ENCODE measurements at regions not wholly inside any gene's neighbourhood (a gene's known extent, or its start where the extent isn't known, plus 50 kb on each side); places are given as distances from the start of the nearest gene placed in this dataset.

- no peak overlapping the region for H3K27ac Mint-ChIP-seq
- intact Hi-C loops (cut with micrococcal nuclease) = no loop called here
- H3K36me3 Mint-ChIP-seq = no peaks in the 10 kb centered on the region
- no peak for TF ChIP-seq CTCF (IDR thresholded peaks at IDR 0.05)
- H3K9me3 Mint-ChIP-seq = no peaks in the 10 kb centered on the region
- ATAC-seq (no peak), DNase-seq (peak in 1 of 2 donors; percentile 51)
- no peak overlapping the region for H3K27ac ChIP-seq (ENCODE audit: low read length)
- H3K27me3 Mint-ChIP-seq (ENCODE audit: low read depth in 2 of 2) = peaks cover 8 to 13% of the 10 kb centered on the region in 2 donors
- no peaks in the 10 kb centered on the region for H3K9me3 ChIP-seq (ENCODE audit: control insufficient read depth, insufficient read depth, low read length)
- H3K36me3 ChIP-seq (ENCODE audit: control insufficient read depth, insufficient read depth, low read length) = no peaks in the 10 kb centered on the region
- WGBS (ENCODE audit: insufficient coverage) = 70% methylated on average over 1 of the region's 1 CpG
- no peaks in the 10 kb centered on the region for H3K4me1 ChIP-seq (ENCODE audit: control insufficient read depth, insufficient read depth, low read length)
- H3K4me3 Mint-ChIP-seq = no peak overlapping the region
- no peaks in the 10 kb centered on the region for H3K27me3 ChIP-seq (ENCODE audit: control insufficient read depth, insufficient read depth, low read length)
- H3K4me3 ChIP-seq (ENCODE audit: low read length) = no peak overlapping the region
- H3K4me1 Mint-ChIP-seq = peaks cover 0 to 5% of the 10 kb centered on the region in 2 donors
Observed at GRCh38 chr2:204023088-204023487, 86.5 kb downstream of the ICOS start.

- H3K9me3 ChIP-seq (ENCODE audit: control insufficient read depth, insufficient read depth, low read length) = no peaks in the 10 kb centered on the region
- no CpG with 5 or more reads among the region's 1 CpG for WGBS (ENCODE audit: insufficient coverage)
- no peaks in the 10 kb centered on the region for H3K27me3 ChIP-seq (ENCODE audit: control insufficient read depth, insufficient read depth, low read length)
- Mint-ChIP-seq H3K27me3 (ENCODE audit: low read depth in 2 of 2) (peaks cover 4 to 7% of the 10 kb centered on the region in 2 donors), H3K4me1 (peaks cover 0 to 5% of the 10 kb centered on the region in 2 donors), H3K9me3 (no peaks in the 10 kb centered on the region), H3K36me3 (no peaks in the 10 kb centered on the region), H3K27ac (no peak overlapping the region), H3K4me3 (no peak overlapping the region)
- H3K27ac ChIP-seq (ENCODE audit: low read length) = no peak overlapping the region
- intact Hi-C loops (cut with micrococcal nuclease) = no loop called here
- no peak for TF ChIP-seq CTCF (IDR thresholded peaks at IDR 0.05)
- H3K36me3 ChIP-seq (ENCODE audit: control insufficient read depth, insufficient read depth, low read length) = no peaks in the 10 kb centered on the region
- no peak overlapping the region for H3K4me3 ChIP-seq (ENCODE audit: low read length)
- ATAC-seq (no peak), DNase-seq (peak in 1 of 2 donors; percentile 42)
- H3K4me1 ChIP-seq (ENCODE audit: control insufficient read depth, insufficient read depth, low read length) = no peaks in the 10 kb centered on the region
Observed at GRCh38 chr2:204024503-204024902, 87.9 kb downstream of the ICOS start.

- H3K4me1 Mint-ChIP-seq = peaks cover 0 to 5% of the 10 kb centered on the region in 2 donors
- H3K36me3 Mint-ChIP-seq = no peaks in the 10 kb centered on the region
Observed at GRCh38 chr2:204024906-204025475, 88.4 kb downstream of the ICOS start.

More at GRCh38 chr2:204024906-204025475, 88.4 kb downstream of the ICOS start:
- H3K36me3 ChIP-seq (ENCODE audit: control insufficient read depth, insufficient read depth, low read length) = no peaks in the 10 kb centered on the region
- Mint-ChIP-seq H3K9me3 (no peaks in the 10 kb centered on the region), H3K27ac (no peak overlapping the region), H3K4me3 (no peak overlapping the region), H3K27me3 (ENCODE audit: low read depth in 2 of 2) (peaks cover 2 to 4% of the 10 kb centered on the region in 2 donors)
- H3K9me3 ChIP-seq (ENCODE audit: control insufficient read depth, insufficient read depth, low read length) = no peaks in the 10 kb centered on the region
- intact Hi-C loops (cut with micrococcal nuclease) = no loop called here
- ATAC-seq (no peak), DNase-seq (no peak)
- H3K27me3 ChIP-seq (ENCODE audit: control insufficient read depth, insufficient read depth, low read length) = no peaks in the 10 kb centered on the region
- no peaks in the 10 kb centered on the region for H3K4me1 ChIP-seq (ENCODE audit: control insufficient read depth, insufficient read depth, low read length)
- H3K27ac ChIP-seq (ENCODE audit: low read length) = no peak overlapping the region
- TF ChIP-seq CTCF (IDR thresholded peaks at IDR 0.05) = no peak
- 92% methylated on average over 6 of the region's 6 CpGs for WGBS (ENCODE audit: insufficient coverage)
- no peak overlapping the region for H3K4me3 ChIP-seq (ENCODE audit: low read length)
